ENCODE measurements at regions not wholly inside any gene's neighbourhood (a gene's known extent, or its start where the extent isn't known, plus 50 kb on each side); places are given as distances from the start of the nearest gene placed in this dataset.

DNA sequence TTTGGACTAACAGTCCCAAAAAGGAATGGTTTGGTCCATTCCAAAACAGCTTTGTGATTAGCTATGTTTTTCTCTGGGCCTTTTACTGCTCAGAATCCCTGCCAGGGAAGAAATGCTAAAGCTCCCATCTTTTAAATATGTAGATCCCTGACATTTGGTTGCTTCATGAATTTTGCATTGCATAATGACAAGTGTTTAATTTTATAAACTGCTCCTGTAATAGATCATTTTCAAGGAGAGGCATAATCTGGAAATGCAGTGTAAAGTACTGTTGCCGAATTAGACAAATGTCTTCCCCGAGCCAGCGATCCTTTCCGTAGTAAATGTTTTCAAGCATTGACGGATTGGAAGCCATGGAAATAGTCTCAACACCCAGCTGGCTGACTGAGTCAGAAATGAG lies 291.3 kb upstream of the PRKD1 start:
- Histone ChIP-seq H3K9ac (ENCODE audit: low read length) (no peak overlapping the region), H3K9me3 (ENCODE audit: control insufficient read depth, low read length) (no peaks in the 10 kb centered on the region), H3K4me3 (ENCODE audit: low read length) (no peak overlapping the region), H3K36me3 (ENCODE audit: control insufficient read depth, insufficient read depth, low read length, severe bottlenecking) (no peaks in the 10 kb centered on the region), H3K27me3 (replicated peaks; ENCODE audit: control insufficient read depth, insufficient read depth, low read length) (no peaks in the 10 kb centered on the region), H3K4me1 (ENCODE audit: control insufficient read depth, insufficient read depth, low read length) (peaks cover 36% of the 10 kb centered on the region)
- no peak for DNase-seq (ENCODE audit: low read depth)

DNA sequence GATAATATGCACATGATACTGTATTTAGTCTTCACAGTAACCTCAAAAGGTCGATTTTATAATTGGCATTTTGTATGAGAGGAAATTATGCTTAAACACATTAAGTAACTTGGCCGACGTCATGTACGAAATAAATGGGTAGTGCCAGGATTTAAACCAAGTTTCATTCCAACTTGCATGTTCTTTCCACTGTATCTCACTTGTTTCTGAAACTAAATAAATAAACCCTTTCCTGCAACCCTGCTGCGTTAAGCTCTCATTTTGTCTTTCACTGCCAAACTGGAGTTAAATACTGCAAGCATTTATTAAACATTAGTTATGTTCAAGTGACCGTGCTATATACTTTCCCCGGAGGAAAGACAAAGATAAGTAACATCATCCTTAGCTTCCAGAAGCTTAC lies 293.9 kb upstream of the PRKD1 start:
- H3K36me3 ChIP-seq (ENCODE audit: control insufficient read depth, insufficient read depth, low read length, severe bottlenecking): no peaks in the 10 kb centered on the region
- no peaks in the 10 kb centered on the region for H3K27me3 ChIP-seq (replicated peaks; ENCODE audit: control insufficient read depth, insufficient read depth, low read length)
- peak overlapping the region; percentile 0 for H3K4me3 ChIP-seq (ENCODE audit: low read length)
- H3K9ac ChIP-seq (ENCODE audit: low read length): peak overlapping the region; percentile 49
- H3K4me1 ChIP-seq (ENCODE audit: control insufficient read depth, insufficient read depth, low read length): peaks cover 58% of the 10 kb centered on the region
- no peak for DNase-seq (ENCODE audit: low read depth)
- no peaks in the 10 kb centered on the region for H3K9me3 ChIP-seq (ENCODE audit: control insufficient read depth, low read length)

DNA sequence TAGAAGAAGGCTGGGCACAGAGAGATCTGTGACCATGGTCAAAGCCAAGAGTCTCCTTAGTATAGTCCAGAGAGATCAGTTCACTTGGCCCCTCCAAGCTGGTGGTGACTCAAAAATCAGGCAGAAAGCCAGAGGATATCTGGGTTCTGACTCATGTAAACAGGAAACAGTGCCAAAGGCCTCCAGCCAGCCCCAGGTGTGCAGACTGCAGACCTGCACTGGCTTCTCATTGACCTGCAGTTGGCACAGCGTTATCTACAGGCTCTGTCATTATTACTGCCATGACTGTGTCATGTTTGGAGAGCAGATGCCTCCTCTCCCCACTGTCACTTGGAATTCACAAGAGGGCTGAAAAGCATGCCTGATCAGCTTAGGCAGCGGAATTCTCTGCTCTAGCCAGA lies 295.7 kb upstream of the PRKD1 start:
- H3K9ac ChIP-seq (ENCODE audit: low read length): peak overlapping the region; percentile 32

DNA sequence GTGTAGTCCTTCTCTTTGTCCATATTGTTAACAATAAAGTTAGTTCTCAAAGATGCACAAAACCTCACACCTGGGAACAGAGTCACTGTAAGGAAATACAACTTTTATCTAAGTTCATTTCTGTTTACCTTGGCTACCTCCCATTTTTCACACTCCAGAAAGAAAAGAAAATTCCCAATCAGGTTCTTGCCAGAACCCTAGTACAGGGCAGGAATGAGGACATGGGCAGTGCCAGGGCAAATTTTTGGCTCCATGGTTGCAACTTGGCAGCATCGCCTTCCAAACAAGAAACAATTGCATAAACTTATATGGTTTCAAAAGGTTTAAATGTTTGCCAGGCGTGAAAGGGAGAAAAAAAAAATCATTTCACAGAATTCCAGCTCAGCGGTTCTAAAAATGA lies 296.3 kb upstream of the PRKD1 start:
- peak overlapping the region; percentile 32 for H3K9ac ChIP-seq (ENCODE audit: low read length)
- no peak overlapping the region for H3K4me3 ChIP-seq (ENCODE audit: low read length)
- no peak for DNase-seq (ENCODE audit: low read depth)
- peaks cover 82% of the 10 kb centered on the region for H3K4me1 ChIP-seq (ENCODE audit: control insufficient read depth, insufficient read depth, low read length)
- H3K9me3 ChIP-seq (ENCODE audit: control insufficient read depth, low read length): no peaks in the 10 kb centered on the region
- H3K27me3 ChIP-seq (replicated peaks; ENCODE audit: control insufficient read depth, insufficient read depth, low read length): no peaks in the 10 kb centered on the region
- H3K36me3 ChIP-seq (ENCODE audit: control insufficient read depth, insufficient read depth, low read length, severe bottlenecking): no peaks in the 10 kb centered on the region

More for the DNA sequence above, 295.7 kb upstream of the PRKD1 start:
- no peaks in the 10 kb centered on the region for H3K9me3 ChIP-seq (ENCODE audit: control insufficient read depth, low read length)
- no peak overlapping the region for H3K4me3 ChIP-seq (ENCODE audit: low read length)
- H3K4me1 ChIP-seq (ENCODE audit: control insufficient read depth, insufficient read depth, low read length): peaks cover 76% of the 10 kb centered on the region
- DNase-seq (ENCODE audit: low read depth): peak; percentile 84
- no peaks in the 10 kb centered on the region for H3K27me3 ChIP-seq (replicated peaks; ENCODE audit: control insufficient read depth, insufficient read depth, low read length)
- no peaks in the 10 kb centered on the region for H3K36me3 ChIP-seq (ENCODE audit: control insufficient read depth, insufficient read depth, low read length, severe bottlenecking)

DNA sequence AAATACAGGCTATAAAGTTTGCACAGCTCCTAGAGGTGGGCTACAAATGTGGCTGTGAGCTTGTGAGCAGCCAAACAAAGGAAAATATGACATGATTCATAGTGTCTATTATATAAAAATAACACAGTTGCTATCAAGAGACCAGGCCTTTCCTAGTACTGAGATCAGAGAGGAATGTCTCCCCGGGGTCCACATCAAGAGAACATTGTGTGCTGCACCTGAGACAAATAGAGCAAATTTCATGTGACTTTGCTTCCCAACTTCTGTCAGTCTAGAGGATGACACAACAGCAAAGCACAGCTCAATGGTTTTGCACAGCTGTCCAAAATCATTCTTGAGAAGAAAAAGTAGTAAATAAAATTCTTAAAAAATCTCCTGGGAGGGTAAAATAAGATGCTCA lies 297.5 kb upstream of the PRKD1 start:
- Histone ChIP-seq H3K9ac (ENCODE audit: low read length) (peak overlapping the region; percentile 32), H3K27me3 (replicated peaks; ENCODE audit: control insufficient read depth, insufficient read depth, low read length) (no peaks in the 10 kb centered on the region), H3K9me3 (ENCODE audit: control insufficient read depth, low read length) (no peaks in the 10 kb centered on the region), H3K36me3 (ENCODE audit: control insufficient read depth, insufficient read depth, low read length, severe bottlenecking) (no peaks in the 10 kb centered on the region), H3K4me3 (ENCODE audit: low read length) (no peak overlapping the region), H3K4me1 (ENCODE audit: control insufficient read depth, insufficient read depth, low read length) (peaks cover 85% of the 10 kb centered on the region)
- peak; percentile 20 for DNase-seq (ENCODE audit: low read depth)

DNA sequence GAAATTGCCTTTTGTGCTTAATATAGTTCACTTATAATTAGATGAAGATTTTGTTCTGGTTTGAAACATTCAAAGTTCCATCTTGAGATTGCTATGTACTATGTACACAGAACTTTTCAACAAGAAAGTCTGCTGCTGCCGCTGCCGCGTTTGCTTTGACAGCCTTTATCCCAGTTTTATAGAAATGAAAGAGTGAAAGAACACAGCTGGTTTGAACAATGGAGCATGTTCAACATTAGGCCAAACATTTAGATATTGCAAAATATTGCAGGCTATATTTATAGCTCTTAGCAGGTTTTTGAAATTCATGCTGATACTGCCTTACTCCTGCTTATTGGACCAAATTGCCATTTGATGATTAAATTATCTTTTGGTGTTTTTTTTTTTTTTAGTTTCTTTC lies 299.8 kb upstream of the PRKD1 start:
- Histone ChIP-seq H3K9me3 (ENCODE audit: control insufficient read depth, low read length) (no peaks in the 10 kb centered on the region), H3K9ac (ENCODE audit: low read length) (peak overlapping the region; percentile 75), H3K36me3 (ENCODE audit: control insufficient read depth, insufficient read depth, low read length, severe bottlenecking) (no peaks in the 10 kb centered on the region), H3K4me3 (ENCODE audit: low read length) (peak overlapping the region; percentile 56), H3K27me3 (replicated peaks; ENCODE audit: control insufficient read depth, insufficient read depth, low read length) (no peaks in the 10 kb centered on the region), H3K4me1 (ENCODE audit: control insufficient read depth, insufficient read depth, low read length) (peaks cover 68% of the 10 kb centered on the region)
- peak; percentile 75 for DNase-seq (ENCODE audit: low read depth)

DNA sequence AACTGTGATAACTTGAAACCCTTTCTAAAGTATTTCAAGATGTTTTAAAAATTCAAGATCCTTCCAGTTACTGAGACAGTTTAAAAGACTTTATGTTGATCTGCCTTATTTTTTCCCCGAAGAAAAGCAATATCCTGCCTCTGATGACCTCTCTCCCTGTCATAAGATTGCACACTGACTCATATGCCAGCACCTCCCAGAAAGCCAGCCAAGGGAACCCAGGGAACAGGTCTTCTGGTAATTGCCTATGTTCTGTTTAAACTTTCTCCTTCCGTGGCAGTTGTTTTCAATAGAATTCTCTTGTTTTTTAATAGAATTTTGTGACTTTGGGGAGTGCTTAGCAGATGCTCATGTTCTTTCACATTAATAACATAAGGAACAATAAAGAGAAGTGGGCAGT lies 300.2 kb upstream of the PRKD1 start:
- H3K4me1 ChIP-seq (ENCODE audit: control insufficient read depth, insufficient read depth, low read length): peaks cover 63% of the 10 kb centered on the region
- H3K4me3 ChIP-seq (ENCODE audit: low read length): peak overlapping the region; percentile 56
- peak; percentile 68 for DNase-seq (ENCODE audit: low read depth)
- no peaks in the 10 kb centered on the region for H3K9me3 ChIP-seq (ENCODE audit: control insufficient read depth, low read length)
- no peaks in the 10 kb centered on the region for H3K36me3 ChIP-seq (ENCODE audit: control insufficient read depth, insufficient read depth, low read length, severe bottlenecking)
- peak overlapping the region; percentile 75 for H3K9ac ChIP-seq (ENCODE audit: low read length)
- H3K27me3 ChIP-seq (replicated peaks; ENCODE audit: control insufficient read depth, insufficient read depth, low read length): no peaks in the 10 kb centered on the region

DNA sequence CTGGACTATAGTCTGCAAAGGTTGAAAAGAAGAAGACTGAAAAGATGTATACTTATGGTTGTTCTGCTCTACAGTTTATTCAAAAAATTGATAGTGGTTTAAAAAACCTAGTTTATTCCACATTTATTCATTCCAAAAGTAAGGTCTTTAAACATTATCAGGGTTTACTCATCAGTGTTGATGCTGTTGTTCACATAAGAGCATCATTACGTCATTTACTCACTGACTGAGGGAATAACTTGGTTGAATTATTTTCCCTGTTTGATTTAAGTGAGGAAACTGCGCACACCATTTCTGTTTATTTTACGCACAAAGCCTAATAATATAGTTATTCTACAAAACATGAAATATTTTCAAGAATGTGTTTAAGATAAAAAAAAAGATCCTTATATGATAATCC lies 303.1 kb upstream of the PRKD1 start:
- no peak for DNase-seq (ENCODE audit: low read depth)

DNA sequence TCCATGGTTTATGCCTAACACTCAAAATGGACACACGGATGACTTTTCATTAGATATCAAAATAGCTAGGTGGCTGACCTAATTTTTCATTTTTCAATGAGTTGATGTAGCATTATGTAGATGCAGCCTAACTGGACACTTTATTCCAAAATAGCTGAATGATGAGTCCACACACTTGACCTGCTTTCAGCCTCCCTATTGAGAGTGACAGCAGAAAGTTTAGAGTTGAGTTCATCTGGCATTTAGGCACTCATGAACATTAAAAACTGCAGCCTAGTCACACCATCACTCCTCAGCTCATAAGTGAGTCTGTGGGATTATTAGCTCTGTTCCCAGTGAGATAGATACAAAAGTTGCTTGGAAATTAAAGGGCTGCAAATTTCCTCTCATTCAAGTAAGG lies 307.3 kb upstream of the PRKD1 start:
- Histone ChIP-seq H3K27me3 (replicated peaks; ENCODE audit: control insufficient read depth, insufficient read depth, low read length) (no peaks in the 10 kb centered on the region), H3K4me1 (ENCODE audit: control insufficient read depth, insufficient read depth, low read length) (peaks cover 9% of the 10 kb centered on the region), H3K9ac (ENCODE audit: low read length) (no peak overlapping the region), H3K36me3 (ENCODE audit: control insufficient read depth, insufficient read depth, low read length, severe bottlenecking) (no peaks in the 10 kb centered on the region), H3K9me3 (ENCODE audit: control insufficient read depth, low read length) (no peaks in the 10 kb centered on the region), H3K4me3 (ENCODE audit: low read length) (no peak overlapping the region)
- DNase-seq (ENCODE audit: low read depth): peak; percentile 12

More for the DNA sequence above, 303.1 kb upstream of the PRKD1 start:
- no peak overlapping the region for H3K4me3 ChIP-seq (ENCODE audit: low read length)
- H3K4me1 ChIP-seq (ENCODE audit: control insufficient read depth, insufficient read depth, low read length): peaks cover 44% of the 10 kb centered on the region
- no peaks in the 10 kb centered on the region for H3K27me3 ChIP-seq (replicated peaks; ENCODE audit: control insufficient read depth, insufficient read depth, low read length)
- no peaks in the 10 kb centered on the region for H3K9me3 ChIP-seq (ENCODE audit: control insufficient read depth, low read length)
- no peaks in the 10 kb centered on the region for H3K36me3 ChIP-seq (ENCODE audit: control insufficient read depth, insufficient read depth, low read length, severe bottlenecking)
- no peak overlapping the region for H3K9ac ChIP-seq (ENCODE audit: low read length)

DNA sequence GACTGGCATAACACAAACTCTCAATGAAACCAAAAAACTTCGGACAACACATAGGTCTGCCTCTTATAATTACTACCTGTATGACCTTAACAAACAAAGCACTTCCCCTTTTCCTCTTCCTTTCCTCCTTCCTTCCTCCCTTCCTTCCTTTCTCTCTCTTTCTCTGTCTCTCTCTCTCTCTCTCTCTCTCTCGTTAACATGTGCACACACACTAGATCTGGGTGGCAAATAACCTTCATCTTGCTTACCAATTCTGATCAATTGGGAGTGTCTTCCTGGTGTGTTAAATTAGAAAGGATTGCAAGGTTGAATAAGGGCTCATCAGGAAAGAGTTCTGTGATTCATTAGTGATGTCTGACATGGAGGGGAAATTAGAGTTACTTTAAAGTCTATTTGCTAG lies 307.8 kb upstream of the PRKD1 start:
- no peak for DNase-seq (ENCODE audit: low read depth)
- H3K27me3 ChIP-seq (replicated peaks; ENCODE audit: control insufficient read depth, insufficient read depth, low read length): no peaks in the 10 kb centered on the region

DNA sequence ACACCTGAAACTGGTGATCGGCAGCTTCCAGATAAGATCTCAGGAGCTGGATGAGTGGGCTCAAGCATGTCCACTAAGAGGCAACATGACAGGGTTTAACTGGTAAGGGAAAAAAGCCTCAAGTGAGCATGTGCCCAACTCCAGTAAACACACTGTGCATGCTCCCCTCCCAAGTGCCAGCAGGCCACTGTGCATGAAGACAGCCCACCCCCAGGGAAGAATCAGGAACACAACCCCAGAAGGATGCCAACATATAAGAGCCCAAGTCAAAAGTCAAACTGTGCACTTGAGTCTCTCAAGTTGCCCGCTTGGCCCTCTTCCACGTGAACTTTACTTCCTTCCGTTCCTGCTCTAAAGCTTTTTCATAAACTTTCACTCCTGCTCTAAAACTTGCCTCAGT lies 311.3 kb upstream of the PRKD1 start:
- H3K27me3 ChIP-seq (replicated peaks; ENCODE audit: control insufficient read depth, insufficient read depth, low read length): no peaks in the 10 kb centered on the region
- H3K4me1 ChIP-seq (ENCODE audit: control insufficient read depth, insufficient read depth, low read length): peaks cover 14% of the 10 kb centered on the region
- no peaks in the 10 kb centered on the region for H3K36me3 ChIP-seq (ENCODE audit: control insufficient read depth, insufficient read depth, low read length, severe bottlenecking)
- no peak overlapping the region for H3K9ac ChIP-seq (ENCODE audit: low read length)
- H3K9me3 ChIP-seq (ENCODE audit: control insufficient read depth, low read length): no peaks in the 10 kb centered on the region
- no peak overlapping the region for H3K4me3 ChIP-seq (ENCODE audit: low read length)
- no peak for DNase-seq (ENCODE audit: low read depth)

More for the DNA sequence above, 307.8 kb upstream of the PRKD1 start:
- Histone ChIP-seq H3K4me3 (ENCODE audit: low read length) (no peak overlapping the region), H3K9me3 (ENCODE audit: control insufficient read depth, low read length) (no peaks in the 10 kb centered on the region), H3K9ac (ENCODE audit: low read length) (no peak overlapping the region), H3K36me3 (ENCODE audit: control insufficient read depth, insufficient read depth, low read length, severe bottlenecking) (no peaks in the 10 kb centered on the region), H3K4me1 (ENCODE audit: control insufficient read depth, insufficient read depth, low read length) (peaks cover 12% of the 10 kb centered on the region)

DNA sequence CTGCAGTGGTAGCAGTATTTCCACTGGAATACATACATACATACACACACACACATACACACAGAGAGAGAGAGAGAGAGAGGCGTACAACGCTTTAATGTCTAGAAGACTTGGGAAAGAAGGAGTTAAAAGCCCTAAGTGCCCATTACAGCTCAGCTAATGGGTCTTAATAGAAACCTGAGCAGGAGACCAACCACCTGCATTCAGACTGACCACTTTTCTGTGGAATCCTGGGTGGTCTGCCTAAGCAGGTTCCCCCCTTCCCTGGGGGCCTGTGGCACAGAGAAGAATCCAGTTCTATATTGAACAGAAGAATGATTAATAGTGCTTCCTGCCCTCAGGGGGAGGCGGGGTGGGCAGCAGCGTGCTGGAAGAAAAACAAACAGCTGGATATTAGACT lies 312.4 kb upstream of the PRKD1 start:
- no peaks in the 10 kb centered on the region for H3K9me3 ChIP-seq (ENCODE audit: control insufficient read depth, low read length)
- DNase-seq (ENCODE audit: low read depth): no peak
- H3K4me1 ChIP-seq (ENCODE audit: control insufficient read depth, insufficient read depth, low read length): peaks cover 11% of the 10 kb centered on the region
- no peaks in the 10 kb centered on the region for H3K27me3 ChIP-seq (replicated peaks; ENCODE audit: control insufficient read depth, insufficient read depth, low read length)
- no peak overlapping the region for H3K9ac ChIP-seq (ENCODE audit: low read length)
- H3K36me3 ChIP-seq (ENCODE audit: control insufficient read depth, insufficient read depth, low read length, severe bottlenecking): no peaks in the 10 kb centered on the region
- no peak overlapping the region for H3K4me3 ChIP-seq (ENCODE audit: low read length)
